ENCODE measurements at regions not wholly inside any gene's neighbourhood (a gene's known extent, or its start where the extent isn't known, plus 50 kb on each side); places are given as distances from the start of the nearest gene placed in this dataset.
A peak's percentile ranks its signal among the peaks of the same experiment; 100 is the strongest.

GRCh38 chr2:8168022-8168717 lies 513.7 kb upstream of the ID2 start:
- TF ChIP-seq, protein P1, sequence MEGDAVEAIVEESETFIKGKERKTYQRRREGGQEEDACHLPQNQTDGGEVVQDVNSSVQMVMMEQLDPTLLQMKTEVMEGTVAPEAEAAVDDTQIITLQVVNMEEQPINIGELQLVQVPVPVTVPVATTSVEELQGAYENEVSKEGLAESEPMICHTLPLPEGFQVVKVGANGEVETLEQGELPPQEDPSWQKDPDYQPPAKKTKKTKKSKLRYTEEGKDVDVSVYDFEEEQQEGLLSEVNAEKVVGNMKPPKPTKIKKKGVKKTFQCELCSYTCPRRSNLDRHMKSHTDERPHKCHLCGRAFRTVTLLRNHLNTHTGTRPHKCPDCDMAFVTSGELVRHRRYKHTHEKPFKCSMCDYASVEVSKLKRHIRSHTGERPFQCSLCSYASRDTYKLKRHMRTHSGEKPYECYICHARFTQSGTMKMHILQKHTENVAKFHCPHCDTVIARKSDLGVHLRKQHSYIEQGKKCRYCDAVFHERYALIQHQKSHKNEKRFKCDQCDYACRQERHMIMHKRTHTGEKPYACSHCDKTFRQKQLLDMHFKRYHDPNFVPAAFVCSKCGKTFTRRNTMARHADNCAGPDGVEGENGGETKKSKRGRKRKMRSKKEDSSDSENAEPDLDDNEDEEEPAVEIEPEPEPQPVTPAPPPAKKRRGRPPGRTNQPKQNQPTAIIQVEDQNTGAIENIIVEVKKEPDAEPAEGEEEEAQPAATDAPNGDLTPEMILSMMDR (conservative IDR thresholded peaks at IDR 0.05; ENCODE audit: control insufficient read depth, insufficient read depth, low read depth, low read length): no peak
- no peak overlapping the region for H3K4me3 ChIP-seq (ENCODE audit: control insufficient read depth, low read depth, low read length)
- no peak for DNase-seq (ENCODE audit: low read depth)

GRCh38 chr2:8168876-8169424 lies 512.9 kb upstream of the ID2 start:
- no peak overlapping the region for H3K4me3 ChIP-seq (ENCODE audit: control insufficient read depth, low read depth, low read length)
- TF ChIP-seq, protein P1 (conservative IDR thresholded peaks at IDR 0.05; ENCODE audit: control insufficient read depth, insufficient read depth, low read depth, low read length): no peak
- DNase-seq (ENCODE audit: low read depth): peak; percentile 45

DNA sequence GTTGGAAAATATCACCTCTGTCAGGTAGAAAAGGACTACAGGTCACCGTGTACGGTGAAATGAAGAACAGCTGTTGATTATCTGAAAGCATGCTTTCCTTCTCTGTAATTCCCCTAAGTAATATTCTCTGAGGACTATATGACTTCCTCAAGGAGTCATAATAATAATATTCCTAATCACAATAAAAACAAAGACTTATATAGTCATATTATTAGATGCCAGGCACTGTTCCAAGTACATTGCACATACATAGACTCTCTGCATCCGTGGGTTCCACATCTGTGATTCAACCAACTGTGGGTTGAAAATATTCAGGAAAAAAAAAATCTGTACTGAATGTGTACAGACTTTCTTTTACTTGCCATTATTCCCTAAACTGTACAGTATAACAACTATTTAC lies 512.4 kb upstream of the ID2 start:
- TF ChIP-seq, protein P1 (conservative IDR thresholded peaks at IDR 0.05; ENCODE audit: control insufficient read depth, insufficient read depth, low read depth, low read length): no peak
- H3K4me3 ChIP-seq (ENCODE audit: control insufficient read depth, low read depth, low read length): no peak overlapping the region
- peak; percentile 97 for DNase-seq (ENCODE audit: low read depth)

DNA sequence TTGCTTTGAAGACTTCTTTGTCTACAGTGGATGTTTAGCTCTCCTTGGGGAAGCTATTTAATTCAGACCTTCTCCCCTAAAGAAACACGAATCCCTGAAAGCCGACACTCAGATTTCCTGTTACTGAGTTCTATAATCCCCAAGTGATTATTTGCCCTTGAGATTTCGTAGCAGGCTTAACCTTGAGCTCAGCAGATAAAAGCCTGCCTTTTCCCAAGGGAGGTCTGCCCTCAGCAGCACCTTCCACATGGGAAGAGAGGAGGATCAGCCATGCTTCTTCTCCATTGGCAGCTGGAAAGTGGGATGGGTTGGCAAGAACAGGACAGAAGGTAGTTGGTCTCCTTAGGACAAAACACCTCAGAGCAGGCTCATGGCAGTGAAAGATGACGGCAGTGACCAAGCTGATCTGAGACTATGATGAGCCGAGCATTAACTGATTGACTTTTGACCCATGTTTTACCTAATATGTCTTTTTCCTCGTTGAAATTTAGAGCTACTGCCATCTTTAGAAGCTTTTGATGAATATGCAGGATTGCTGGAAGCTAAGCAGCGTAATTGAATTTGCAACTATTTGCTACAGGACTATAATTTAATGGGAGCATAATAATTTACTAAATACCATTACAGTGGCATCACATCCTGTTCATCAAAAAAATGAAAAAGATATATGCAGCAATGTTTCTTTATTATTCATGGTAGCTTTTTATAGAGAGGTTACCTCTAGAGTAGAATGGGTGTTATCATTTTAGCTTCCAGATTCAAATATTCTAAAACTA lies 511.1 kb upstream of the ID2 start:
- no peak overlapping the region for H3K4me3 ChIP-seq (ENCODE audit: control insufficient read depth, low read depth, low read length)
- TF ChIP-seq, protein P1 (conservative IDR thresholded peaks at IDR 0.05; ENCODE audit: control insufficient read depth, insufficient read depth, low read depth, low read length): no peak
- DNase-seq (ENCODE audit: low read depth): no peak

GRCh38 chr2:8171608-8172007 lies 510.2 kb upstream of the ID2 start:
- H3K4me3 ChIP-seq (ENCODE audit: control insufficient read depth, low read depth, low read length): no peak overlapping the region
- peak; percentile 42 for DNase-seq (ENCODE audit: low read depth)
- TF ChIP-seq, protein P1 (conservative IDR thresholded peaks at IDR 0.05; ENCODE audit: control insufficient read depth, insufficient read depth, low read depth, low read length): no peak

DNA sequence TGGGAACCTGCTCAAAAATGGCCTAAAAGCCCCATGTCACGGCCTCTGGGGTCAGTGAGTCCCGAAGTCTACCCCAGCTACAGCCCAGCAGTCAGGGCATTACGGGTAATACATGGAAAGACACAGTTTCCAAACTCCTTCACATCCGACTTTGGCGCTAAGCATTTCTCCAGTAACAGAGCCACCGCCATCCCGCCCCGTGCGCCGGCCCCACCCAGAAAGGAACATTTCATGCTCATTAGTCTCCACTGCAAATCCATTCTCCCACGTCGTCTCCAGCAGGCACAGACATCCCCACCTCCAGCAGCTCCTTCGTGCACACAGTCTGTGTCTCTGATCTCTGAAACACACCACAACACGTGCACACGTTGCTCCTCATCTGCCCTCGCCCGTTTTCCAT lies 509.2 kb upstream of the ID2 start:
- DNase-seq (ENCODE audit: low read depth): no peak
- no peak overlapping the region for H3K4me3 ChIP-seq (ENCODE audit: control insufficient read depth, low read depth, low read length)
- TF ChIP-seq, protein P1 (conservative IDR thresholded peaks at IDR 0.05; ENCODE audit: control insufficient read depth, insufficient read depth, low read depth, low read length): no peak

All from fibroblast of mammary gland (primary cell).